ENCODE measurements at regions not wholly inside any gene's neighbourhood (a gene's known extent, or its start where the extent isn't known, plus 50 kb on each side); places are given as distances from the start of the nearest gene placed in this dataset.
A peak's percentile ranks its signal among the peaks of the same experiment; 100 is the strongest.
"Not testable (repeated sequence)": the region's sequence is repeated elsewhere in the genome, so short reads cannot be mapped to it uniquely, and the experiment has no call there.

- Histone ChIP-seq H3K36me3 (no peaks in the 10 kb centered on the region), H4K20me1 (no peaks in the 10 kb centered on the region), H3K27ac (no peak overlapping the region), H3K4me3 (no peak overlapping the region), H3K9me3 (peaks cover 4% of the 10 kb centered on the region), H3K27me3 (no peaks in the 10 kb centered on the region), H3K4me2 (peak overlapping the region; percentile 56), H3K4me1 (peaks cover 42% of the 10 kb centered on the region), H3K9ac (no peak overlapping the region)
- TF ChIP-seq Cebpa-rat (IDR thresholded peaks at IDR 0.05), result no peak
These were observed 181.1 kb upstream of the TAB2 start for GRCh38 chr6:149136273-149136912.

GRCh38 chr6:149136913-149137286 lies 180.6 kb upstream of the TAB2 start:
- no peak overlapping the region for H3K4me3 ChIP-seq
- H3K27me3 ChIP-seq, result no peaks in the 10 kb centered on the region
- H3K4me2 ChIP-seq, result peak overlapping the region; percentile 56
- no peaks in the 10 kb centered on the region for H4K20me1 ChIP-seq
- H3K4me1 ChIP-seq, result peaks cover 42% of the 10 kb centered on the region
- H3K27ac ChIP-seq, result no peak overlapping the region
- no peaks in the 10 kb centered on the region for H3K36me3 ChIP-seq
- H3K9ac ChIP-seq, result no peak overlapping the region
- peaks cover 3% of the 10 kb centered on the region for H3K9me3 ChIP-seq
- no peak for TF ChIP-seq Cebpa-rat (IDR thresholded peaks at IDR 0.05)

- Histone ChIP-seq H3K36me3 (no peaks in the 10 kb centered on the region), H3K4me1 (peaks cover 38% of the 10 kb centered on the region), H4K20me1 (no peaks in the 10 kb centered on the region), H3K4me3 (no peak overlapping the region), H3K27me3 (no peaks in the 10 kb centered on the region), H3K4me2 (peak overlapping the region; percentile 56; the same call in 1 of the 2 replicates), H3K27ac (no peak overlapping the region), H3K9me3 (peaks cover 3% of the 10 kb centered on the region; the same call in 1 of the 2 replicates), H3K9ac (no peak overlapping the region)
- no peak for TF ChIP-seq Cebpa-rat (IDR thresholded peaks at IDR 0.05)
These were observed 179.9 kb upstream of the TAB2 start for GRCh38 chr6:149137594-149137993.

- Histone ChIP-seq H3K36me3 (no peaks in the 10 kb centered on the region), H3K4me3 (no peak overlapping the region), H3K27me3 (no peaks in the 10 kb centered on the region), H3K9ac (no peak overlapping the region), H4K20me1 (no peaks in the 10 kb centered on the region), H3K4me2 (no peak overlapping the region), H3K9me3 (peaks cover 3% of the 10 kb centered on the region), H3K27ac (no peak overlapping the region), H3K4me1 (peaks cover 33% of the 10 kb centered on the region)
- TF ChIP-seq Cebpa-rat (IDR thresholded peaks at IDR 0.05), result no peak
These were observed 179.4 kb upstream of the TAB2 start for GRCh38 chr6:149138089-149138488.

GRCh38 chr6:149138699-149139294 lies 178.7 kb upstream of the TAB2 start:
- Histone ChIP-seq H3K9ac (no peak overlapping the region), H3K36me3 (no peaks in the 10 kb centered on the region), H3K27me3 (no peaks in the 10 kb centered on the region), H4K20me1 (no peaks in the 10 kb centered on the region), H3K4me1 (peaks cover 32% of the 10 kb centered on the region), H3K9me3 (peaks cover 5% of the 10 kb centered on the region), H3K27ac (no peak overlapping the region), H3K4me3 (no peak overlapping the region), H3K4me2 (no peak overlapping the region)
- TF ChIP-seq Cebpa-rat (IDR thresholded peaks at IDR 0.05), result no peak

- H3K4me3 ChIP-seq, result no peak overlapping the region
- H3K4me1 ChIP-seq, result peaks cover 32% of the 10 kb centered on the region
- H3K36me3 ChIP-seq, result no peaks in the 10 kb centered on the region
- no peaks in the 10 kb centered on the region for H4K20me1 ChIP-seq
- no peak for TF ChIP-seq Cebpa-rat (IDR thresholded peaks at IDR 0.05)
- H3K9me3 ChIP-seq, result peaks cover 5% of the 10 kb centered on the region
- no peak overlapping the region; the same call in 1 of the 2 replicates for H3K9ac ChIP-seq
- H3K27me3 ChIP-seq, result no peaks in the 10 kb centered on the region
- peak overlapping the region; percentile 66 for H3K4me2 ChIP-seq
- peak overlapping the region; percentile 59; the same call in 1 of the 2 replicates for H3K27ac ChIP-seq
These were observed 177.8 kb upstream of the TAB2 start for GRCh38 chr6:149139782-149140136.

GRCh38 chr6:149140137-149140909 lies 177.2 kb upstream of the TAB2 start:
- Histone ChIP-seq H3K27me3 (no peaks in the 10 kb centered on the region), H3K4me1 (peaks cover 29% of the 10 kb centered on the region), H4K20me1 (no peaks in the 10 kb centered on the region), H3K27ac (peak overlapping the region; percentile 59), H3K9me3 (peaks cover 5% of the 10 kb centered on the region), H3K36me3 (no peaks in the 10 kb centered on the region), H3K4me2 (peak overlapping the region; percentile 66), H3K4me3 (no peak overlapping the region), H3K9ac (peak overlapping the region; percentile 53; the same call in 1 of the 2 replicates)
- TF ChIP-seq Cebpa-rat (IDR thresholded peaks at IDR 0.05), result no peak

- H3K27ac ChIP-seq, result peak overlapping the region; percentile 59
- no peak overlapping the region for H3K4me3 ChIP-seq
- H3K9ac ChIP-seq, result peak overlapping the region; percentile 53; the same call in 1 of the 2 replicates
- TF ChIP-seq Cebpa-rat (IDR thresholded peaks at IDR 0.05), result no peak
- peak overlapping the region; percentile 66 for H3K4me2 ChIP-seq
- no peaks in the 10 kb centered on the region for H4K20me1 ChIP-seq
- no peaks in the 10 kb centered on the region for H3K27me3 ChIP-seq
- peaks cover 29% of the 10 kb centered on the region for H3K4me1 ChIP-seq
- peaks cover 5% of the 10 kb centered on the region for H3K9me3 ChIP-seq
- H3K36me3 ChIP-seq, result no peaks in the 10 kb centered on the region
These were observed 176.6 kb upstream of the TAB2 start for GRCh38 chr6:149140910-149141290.

GRCh38 chr6:149142924-149143429 lies 174.5 kb upstream of the TAB2 start:
- Histone ChIP-seq H3K36me3 (no peaks in the 10 kb centered on the region), H3K4me1 (peaks cover 18% of the 10 kb centered on the region), H3K4me2 (no peak overlapping the region), H3K27me3 (no peaks in the 10 kb centered on the region), H4K20me1 (no peaks in the 10 kb centered on the region), H3K9ac (no peak overlapping the region), H3K9me3 (peaks cover 5% of the 10 kb centered on the region), H3K27ac (no peak overlapping the region), H3K4me3 (no peak overlapping the region)
- no peak for TF ChIP-seq Cebpa-rat (IDR thresholded peaks at IDR 0.05)

GRCh38 chr6:149145800-149146199 lies 171.7 kb upstream of the TAB2 start:
- not testable (repeated sequence) for H4K20me1 ChIP-seq, H3K27ac ChIP-seq, H3K36me3 ChIP-seq, H3K9ac ChIP-seq, H3K4me2 ChIP-seq, H3K27me3 ChIP-seq, H3K9me3 ChIP-seq, H3K4me3 ChIP-seq
- peaks cover 10% of the 10 kb centered on the region for H3K4me1 ChIP-seq

All from BLaER1 (cell line).